IMR-90 (cell line): ENCODE measurements at regions not wholly inside any gene's neighbourhood (a gene's known extent, or its start where the extent isn't known, plus 50 kb on each side); places are given as distances from the start of the nearest gene placed in this dataset.

Experiments
- ATAC-seq: fragments of 200-7000 bp; cut with Tn5 transposase; 2 replicates; pipeline ENCODE4 v1.9.1; 2020; ENCODE audit warnings: low read depth, mild to moderate bottlenecking, moderate library complexity
- BruUV-seq: library from RNA; stranded (reverse); fragments of 400-500 nt; replicated peaks from 2 replicates; lab custom pipeline; 2021; lab: Mats Ljungman, UMichigan
- CTCF ChIA-PET: fragments of 300-600 bp; formaldehyde crosslinking; extraction: SDS; loops from one replicate; lab custom pipeline; 2021; ENCODE audit warnings: antibody characterized with exemption; lab: Yijun Ruan, JAX
- POLR2A ChIA-PET: fragments of 300-600 bp; sonication (Branson Sonifier 250); formaldehyde crosslinking; loops from one replicate; lab custom pipeline; 2022; ENCODE audit warnings: antibody characterized with exemption; ENCODE audit not compliant: unreplicated experiment; lab: Charles Lee
- DNase-seq: peaks from one replicate; pipeline ENCODE4 v3.0.0; 2013
- H2AFZ ChIP-seq: replicated peaks from 2 replicates; pipeline ENCODE3; 2013; ENCODE audit warnings: low read length, mild to moderate bottlenecking; ENCODE audit not compliant: poor library complexity
- H2AK5ac ChIP-seq: 2 replicates; pipeline ENCODE4 v1.6.1; 2013; ENCODE audit warnings: low read depth, low read length, inconsistent platforms
- H2AK9ac ChIP-seq: replicated peaks from 2 replicates; pipeline ENCODE3; 2013; ENCODE audit warnings: mild to moderate bottlenecking, low read depth, low read length, moderate library complexity; ENCODE audit not compliant: poor library complexity
- H2BK120ac ChIP-seq: 2 replicates; pipeline ENCODE4 v1.6.1; 2013; ENCODE audit warnings: low read depth, low read length, inconsistent platforms
- H2BK15ac ChIP-seq: 3 replicates; pipeline ENCODE4 v1.6.1; 2013; ENCODE audit warnings: low read depth, low read length, inconsistent platforms
- H2BK20ac ChIP-seq: 2 replicates; pipeline ENCODE4 v1.6.1; 2013; ENCODE audit warnings: low read depth, mild to moderate bottlenecking, inconsistent platforms, low read length, moderate library complexity
- H2BK5ac ChIP-seq: 2 replicates; pipeline ENCODE4 v1.6.1; 2013; ENCODE audit warnings: mild to moderate bottlenecking, low read depth, low read length, inconsistent platforms; ENCODE audit not compliant: poor library complexity, severe bottlenecking
- H3K14ac ChIP-seq: replicated peaks from 2 replicates; pipeline ENCODE4 v1.6.1; 2013; ENCODE audit warnings: low read depth, low read length, inconsistent platforms
- H3K18ac ChIP-seq: 2 replicates; pipeline ENCODE4 v1.6.1; 2013; ENCODE audit warnings: low read depth, low read length, control low read depth
- H3K23ac ChIP-seq: 2 replicates; pipeline ENCODE4 v1.6.1; 2013; ENCODE audit warnings: low read depth, low read length, inconsistent platforms
- H3K27ac ChIP-seq: 2 replicates; pipeline ENCODE4 v1.5.1; 2013; ENCODE audit warnings: mild to moderate bottlenecking, control low read depth, low read length; ENCODE audit not compliant: insufficient read depth
- H3K27me3 ChIP-seq: 2 replicates; pipeline ENCODE4 v1.6.1; 2013; ENCODE audit warnings: low read length; ENCODE audit not compliant: control insufficient read depth, insufficient read depth
- H3K36me3 ChIP-seq: 2 replicates; pipeline ENCODE4 v1.6.1; 2013; ENCODE audit warnings: low read length, mixed read lengths; ENCODE audit not compliant: control insufficient read depth, insufficient read depth
- H3K4ac ChIP-seq: 2 replicates; pipeline ENCODE4 v1.6.1; 2013; ENCODE audit warnings: low read depth, low read length, inconsistent platforms
- H3K4me1 ChIP-seq: 2 replicates; pipeline ENCODE4 v1.6.1; 2013; ENCODE audit warnings: low read length, mixed read lengths; ENCODE audit not compliant: control insufficient read depth, insufficient read depth
- H3K4me2 ChIP-seq: 2 replicates; pipeline ENCODE4 v1.6.1; 2013; ENCODE audit warnings: low read depth, mild to moderate bottlenecking, control low read depth, low read length, moderate library complexity
- H3K4me3 ChIP-seq: 2 replicates; pipeline ENCODE4 v1.5.1; 2013; ENCODE audit warnings: low read depth, mild to moderate bottlenecking, control low read depth, low read length, moderate library complexity; ENCODE audit not compliant: insufficient read depth
- H3K56ac ChIP-seq: 2 replicates; pipeline ENCODE4 v1.6.1; 2013; ENCODE audit warnings: low read length, inconsistent platforms; ENCODE audit not compliant: insufficient read depth; ENCODE audit errors: extremely low read depth
- H3K79me1 ChIP-seq, 2 experiments: 2 replicates each; pipeline ENCODE4 v1.6.1; 2013; ENCODE audit warnings: low read length in 2 of 2, inconsistent platforms in 1 of 2, low read depth in 1 of 2
- H3K9ac ChIP-seq: 2 replicates; pipeline ENCODE4 v1.6.1; 2013; ENCODE audit warnings: low read depth, low read length, control low read depth
- H3K9me1 ChIP-seq: 2 replicates; pipeline ENCODE4 v1.6.1; 2013; ENCODE audit warnings: low read length, inconsistent platforms; ENCODE audit not compliant: insufficient read depth
- H3K9me3 ChIP-seq: 2 replicates; pipeline ENCODE4 v1.6.1; 2013; ENCODE audit warnings: low read length; ENCODE audit not compliant: control insufficient read depth, insufficient read depth
- H4K20me1 ChIP-seq: 2 replicates; pipeline ENCODE4 v1.6.1; 2013; ENCODE audit warnings: low read length, inconsistent platforms; ENCODE audit not compliant: insufficient read depth
- H4K5ac ChIP-seq: 2 replicates; pipeline ENCODE4 v1.6.1; 2013; ENCODE audit warnings: mild to moderate bottlenecking, low read depth, low read length, control low read depth
- H4K8ac ChIP-seq, 2 experiments: 2 replicates each; pipeline ENCODE4 v1.6.1; 2013; ENCODE audit warnings: low read depth in 2 of 2, low read length in 2 of 2, control low read depth in 1 of 2, inconsistent platforms in 1 of 2
- H4K91ac ChIP-seq: 2 replicates; pipeline ENCODE4 v1.6.1; 2013; ENCODE audit warnings: low read depth, low read length, inconsistent platforms; ENCODE audit not compliant: insufficient read depth
- BHLHE40 ChIP-seq: fragments of 150-350 bp; IDR thresholded peaks from 2 replicates; pipeline ENCODE4 v1.6.1; 2016; ENCODE audit warnings: mild to moderate bottlenecking, low read depth, low read length
- CEBPB ChIP-seq: IDR thresholded peaks from 2 replicates; pipeline ENCODE4 v1.6.1; 2012; ENCODE audit warnings: low read depth, low read length, improper control_type of control experiment
- CHD1 ChIP-seq: IDR thresholded peaks from 2 replicates; pipeline ENCODE4 v1.6.1; 2012; ENCODE audit warnings: low read depth, low read length, improper control_type of control experiment
- ELK1 ChIP-seq: fragments of 150-350 bp; IDR thresholded peaks from 2 replicates; pipeline ENCODE4 v1.6.1; 2016; ENCODE audit warnings: low read depth, mild to moderate bottlenecking, low read length, moderate library complexity, borderline replicate concordance
- FOS ChIP-seq: fragments of 150-350 bp; IDR thresholded peaks from 2 replicates; pipeline ENCODE4 v1.6.1; 2016; ENCODE audit warnings: low read depth, low read length
- MAFK ChIP-seq: IDR thresholded peaks from 2 replicates; pipeline ENCODE4 v1.6.1; 2012; ENCODE audit warnings: low read depth, low read length, improper control_type of control experiment
- MAZ ChIP-seq: IDR thresholded peaks from 2 replicates; pipeline ENCODE4 v1.6.1; 2012; ENCODE audit warnings: low read depth, mild to moderate bottlenecking, low read length, improper control_type of control experiment, moderate library complexity, borderline replicate concordance
- MXI1 ChIP-seq: IDR thresholded peaks from 2 replicates; pipeline ENCODE4 v1.6.1; 2012; ENCODE audit warnings: low read depth, mild to moderate bottlenecking, low read length, moderate library complexity, borderline replicate concordance
- NFE2L2 ChIP-seq: fragments of 150-350 bp; IDR thresholded peaks from 2 replicates; pipeline ENCODE4 v1.6.1; 2016; ENCODE audit warnings: low read depth, mild to moderate bottlenecking, low read length
- POLR2A ChIP-seq: IDR thresholded peaks from 2 replicates; pipeline ENCODE4 v1.6.1; 2012; ENCODE audit warnings: mild to moderate bottlenecking, low read depth, low read length
- RAD21 ChIP-seq: IDR thresholded peaks from 2 replicates; pipeline ENCODE4 v1.6.1; 2012; ENCODE audit warnings: low read length, improper control_type of control experiment
- RCOR1 ChIP-seq: IDR thresholded peaks from 2 replicates; pipeline ENCODE4 v1.6.1; 2012; ENCODE audit warnings: mild to moderate bottlenecking, low read length, improper control_type of control experiment; ENCODE audit not compliant: insufficient replicate concordance
- RFX5 ChIP-seq: IDR thresholded peaks from 2 replicates; pipeline ENCODE4 v1.8.0; 2012; ENCODE audit warnings: low read depth, mild to moderate bottlenecking, low read length, moderate library complexity
- SMC3 ChIP-seq: fragments of 150-350 bp; IDR thresholded peaks from 2 replicates; pipeline ENCODE4 v1.6.1; 2016; ENCODE audit warnings: low read depth, mild to moderate bottlenecking, antibody characterized with exemption, low read length, moderate library complexity
- WGBS, 2 experiments: methylation state at CpG; one replicate each; pipeline versions ENCODE4 v1.1.5 to v1.1.7; 2013; ENCODE audit warnings: missing lambda C conversion rate in 2 of 2; ENCODE audit not compliant: insufficient read length in 1 of 2; ENCODE audit errors: extremely low coverage in 2 of 2; 5-methylcytosine and 5-hydroxymethylcytosine counted together
- dilution Hi-C: fragments of 300-500 bp; cut with HindIII; formaldehyde crosslinking; loops from one replicate; pipeline ENCODE4 v1.14.3; 2018; ENCODE audit warnings: low sequenced_read_pairs; ENCODE audit not compliant: unreplicated experiment
- in situ Hi-C: fragments of 300-500 bp; cut with MboI; formaldehyde crosslinking; loops from 3 replicates; pipeline ENCODE4 v1.14.3; 2019; ENCODE audit warnings: low sequenced_read_pairs, inconsistent platforms, mixed read lengths
- intact Hi-C: fragments of 100-400 bp; cut with micrococcal nuclease; formaldehyde crosslinking; loops from 2 replicates; pipeline ENCODE4 v1.10.0; 2022
- TF ChIP-seq, protein P1 (sequence below): conservative IDR thresholded peaks from 2 replicates; pipeline ENCODE4 v1.5.1; 2012; ENCODE audit warnings: mild to moderate bottlenecking, low read depth, low read length, improper control_type of control experiment
- TF ChIP-seq, protein P2 (sequence below): fragments of 150-350 bp; IDR thresholded peaks from 2 replicates; pipeline ENCODE4 v1.6.1; 2017; ENCODE audit warnings: mild to moderate bottlenecking, antibody characterized with exemption, low read length, low read depth

GRCh38 chr2:59674100-59674499, 879.4 kb downstream of the BCL11A start:
- no peak overlapping the region for H3K9ac ChIP-seq
- no peak for ATAC-seq
- H2BK120ac ChIP-seq = no peak overlapping the region
- no peaks in the 10 kb centered on the region for H3K4me1 ChIP-seq
- no peak overlapping the region for H2BK20ac ChIP-seq
- H2AK9ac ChIP-seq = no peak overlapping the region
- no peak overlapping the region for H3K4ac ChIP-seq
- POLR2A ChIA-PET = no interaction called here
- WGBS, 2 experiments = no CpG with 5 or more reads among the region's 1 CpG
- no TSS peak for BruUV-seq
- no peak overlapping the region for H4K91ac ChIP-seq
- no peaks in the 10 kb centered on the region for H3K36me3 ChIP-seq
- no peak for DNase-seq
- no peak overlapping the region for H3K4me2 ChIP-seq
- intact Hi-C loops = no loop called here
- dilution Hi-C loops = no loop called here
- H4K8ac ChIP-seq = no peak overlapping the region
- TF ChIP-seq MAZ (no peak), MAFK (no peak), CEBPB (no peak), RAD21 (no peak), ELK1 (no peak), RCOR1 (no peak), SMC3 (no peak), POLR2A (no peak), MXI1 (no peak), BHLHE40 (no peak), FOS (no peak), CHD1 (no peak), RFX5 (no peak), NFE2L2 (no peak)
- TF ChIP-seq, protein P1, sequence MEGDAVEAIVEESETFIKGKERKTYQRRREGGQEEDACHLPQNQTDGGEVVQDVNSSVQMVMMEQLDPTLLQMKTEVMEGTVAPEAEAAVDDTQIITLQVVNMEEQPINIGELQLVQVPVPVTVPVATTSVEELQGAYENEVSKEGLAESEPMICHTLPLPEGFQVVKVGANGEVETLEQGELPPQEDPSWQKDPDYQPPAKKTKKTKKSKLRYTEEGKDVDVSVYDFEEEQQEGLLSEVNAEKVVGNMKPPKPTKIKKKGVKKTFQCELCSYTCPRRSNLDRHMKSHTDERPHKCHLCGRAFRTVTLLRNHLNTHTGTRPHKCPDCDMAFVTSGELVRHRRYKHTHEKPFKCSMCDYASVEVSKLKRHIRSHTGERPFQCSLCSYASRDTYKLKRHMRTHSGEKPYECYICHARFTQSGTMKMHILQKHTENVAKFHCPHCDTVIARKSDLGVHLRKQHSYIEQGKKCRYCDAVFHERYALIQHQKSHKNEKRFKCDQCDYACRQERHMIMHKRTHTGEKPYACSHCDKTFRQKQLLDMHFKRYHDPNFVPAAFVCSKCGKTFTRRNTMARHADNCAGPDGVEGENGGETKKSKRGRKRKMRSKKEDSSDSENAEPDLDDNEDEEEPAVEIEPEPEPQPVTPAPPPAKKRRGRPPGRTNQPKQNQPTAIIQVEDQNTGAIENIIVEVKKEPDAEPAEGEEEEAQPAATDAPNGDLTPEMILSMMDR = no peak
- TF ChIP-seq, protein P2, sequence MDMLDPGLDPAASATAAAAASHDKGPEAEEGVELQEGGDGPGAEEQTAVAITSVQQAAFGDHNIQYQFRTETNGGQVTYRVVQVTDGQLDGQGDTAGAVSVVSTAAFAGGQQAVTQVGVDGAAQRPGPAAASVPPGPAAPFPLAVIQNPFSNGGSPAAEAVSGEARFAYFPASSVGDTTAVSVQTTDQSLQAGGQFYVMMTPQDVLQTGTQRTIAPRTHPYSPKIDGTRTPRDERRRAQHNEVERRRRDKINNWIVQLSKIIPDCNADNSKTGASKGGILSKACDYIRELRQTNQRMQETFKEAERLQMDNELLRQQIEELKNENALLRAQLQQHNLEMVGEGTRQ = no peak
- H3K18ac ChIP-seq = no peak overlapping the region
- H3K9me1 ChIP-seq = no peaks in the 10 kb centered on the region
- no peak overlapping the region for H3K56ac ChIP-seq
- H3K4me3 ChIP-seq = no peak overlapping the region
- H3K79me1 ChIP-seq = no peaks in the 10 kb centered on the region
- H3K9me3 ChIP-seq = no peaks in the 10 kb centered on the region; the same call in 1 of the 2 replicates
- H2AFZ ChIP-seq = no peak overlapping the region
- H3K14ac ChIP-seq = no peak overlapping the region
- no peak overlapping the region for H2BK15ac ChIP-seq
- in situ Hi-C loops = no loop called here
- no peak overlapping the region for H3K27ac ChIP-seq
- no peaks in the 10 kb centered on the region for H3K27me3 ChIP-seq
- no peak overlapping the region for H2AK5ac ChIP-seq
- H3K23ac ChIP-seq = no peak overlapping the region
- CTCF ChIA-PET = no interaction called here
- H4K5ac ChIP-seq = no peak overlapping the region
- H2BK5ac ChIP-seq = no peak overlapping the region
- H4K20me1 ChIP-seq = no peaks in the 10 kb centered on the region
